DND-41 (cell line): ENCODE measurements at regions not wholly inside any gene's neighbourhood (a gene's known extent, or its start where the extent isn't known, plus 50 kb on each side); places are given as distances from the start of the nearest gene placed in this dataset.
"Not testable (repeated sequence)": the region's sequence is repeated elsewhere in the genome, so short reads cannot be mapped to it uniquely, and the experiment has no call there.

ENCODE experiments used
- ATAC-seq: fragments of 200-7000 bp; cut with Tn5 transposase; 3 replicates; pipeline ENCODE4 v1.9.1; 2021; ENCODE audit warnings: low read depth; ENCODE audit not compliant: insufficient read depth
- DNase-seq: peaks from one replicate; pipeline ENCODE4 v3.0.0-alpha.2; 2020
- H2AFZ ChIP-seq: 2 replicates; pipeline ENCODE4 v1.6.0; 2012; ENCODE audit warnings: low read depth, low read length
- H3K27ac ChIP-seq: 2 replicates; pipeline ENCODE4 v1.5.1; 2012; ENCODE audit warnings: low read length, inconsistent platforms
- H3K27me3 ChIP-seq: fragments of 200-600 bp; sonication (generic); 2 replicates; pipeline ENCODE4 v1.6.0; 2012; ENCODE audit warnings: low read length, mild to moderate bottlenecking, inconsistent platforms; ENCODE audit not compliant: insufficient read depth, poor library complexity
- H3K36me3 ChIP-seq: 2 replicates; pipeline ENCODE4 v1.5.1; 2012; ENCODE audit warnings: low read length, inconsistent platforms; ENCODE audit not compliant: insufficient read depth
- H3K4me1 ChIP-seq: 2 replicates; pipeline ENCODE4 v1.5.1; 2012; ENCODE audit warnings: mild to moderate bottlenecking, low read length; ENCODE audit not compliant: insufficient read depth
- H3K4me2 ChIP-seq: 2 replicates; pipeline ENCODE4 v1.6.0; 2012; ENCODE audit warnings: mild to moderate bottlenecking, moderate library complexity, low read length, inconsistent platforms; ENCODE audit not compliant: insufficient read depth
- H3K4me3 ChIP-seq, 2 experiments: fragments of 200-600 bp in 1 of 2; shearing (Covaris generic) in 1 of 2; 2 replicates each; pipeline ENCODE4 v1.5.1; 2012 to 2016; ENCODE audit warnings: inconsistent platforms in 2 of 2, low read length in 2 of 2, mild to moderate bottlenecking in 2 of 2, low read depth in 1 of 2, moderate library complexity in 1 of 2
- H3K79me2 ChIP-seq: 2 replicates; pipeline ENCODE4 v1.6.0; 2012; ENCODE audit warnings: low read length, inconsistent platforms; ENCODE audit not compliant: insufficient read depth
- H3K9ac ChIP-seq: 2 replicates; pipeline ENCODE4 v1.6.0; 2012; ENCODE audit warnings: low read depth, mild to moderate bottlenecking, inconsistent platforms, low read length, moderate library complexity
- H3K9me3 ChIP-seq: 2 replicates; pipeline ENCODE4 v1.5.1; 2012; ENCODE audit warnings: low read length, moderate library complexity, mild to moderate bottlenecking, inconsistent platforms; ENCODE audit not compliant: insufficient read depth, severe bottlenecking
- H4K20me1 ChIP-seq: 2 replicates; pipeline ENCODE4 v1.6.0; 2012; ENCODE audit warnings: low read length; ENCODE audit not compliant: insufficient read depth
- CTCF ChIP-seq: IDR thresholded peaks from 2 replicates; pipeline ENCODE4 v1.5.1; 2012; ENCODE audit warnings: borderline replicate concordance, low read length, moderate library complexity, mild to moderate bottlenecking; ENCODE audit not compliant: poor library complexity, severe bottlenecking; ENCODE audit errors: extremely low read depth
- EZH2 ChIP-seq: IDR thresholded peaks from 3 replicates; pipeline ENCODE4 v1.6.1; 2012; ENCODE audit warnings: borderline replicate concordance, low read depth, mild to moderate bottlenecking, moderate library complexity, low read length, inconsistent platforms; ENCODE audit not compliant: severe bottlenecking

GRCh38 chr3:13747627-13748026 lies 132.2 kb downstream of the WNT7A start:
- H2AFZ ChIP-seq = no peak overlapping the region
- no peak for TF ChIP-seq CTCF
- no peak overlapping the region for H3K4me2 ChIP-seq
- no peaks in the 10 kb centered on the region for H3K36me3 ChIP-seq
- no peak overlapping the region for H3K9ac ChIP-seq
- H3K4me1 ChIP-seq = no peaks in the 10 kb centered on the region
- no peaks in the 10 kb centered on the region for H3K27me3 ChIP-seq
- no peak for ATAC-seq
- H3K4me3 ChIP-seq = no peak overlapping the region
- H3K27ac ChIP-seq = no peak overlapping the region
- DNase-seq = no peak
- no peaks in the 10 kb centered on the region for H3K79me2 ChIP-seq
- no peaks in the 10 kb centered on the region for H3K9me3 ChIP-seq
- H4K20me1 ChIP-seq = no peaks in the 10 kb centered on the region

- no peaks in the 10 kb centered on the region for H3K9me3 ChIP-seq
- DNase-seq = no peak
- TF ChIP-seq CTCF (no peak), EZH2 (no peak)
- no peaks in the 10 kb centered on the region for H3K4me1 ChIP-seq
- H3K4me2 ChIP-seq = no peak overlapping the region
- H4K20me1 ChIP-seq = no peaks in the 10 kb centered on the region
- no peaks in the 10 kb centered on the region for H3K79me2 ChIP-seq
- no peak overlapping the region for H3K27ac ChIP-seq
- H3K36me3 ChIP-seq = no peaks in the 10 kb centered on the region
- no peak overlapping the region for H3K4me3 ChIP-seq
- no peak for ATAC-seq
- no peaks in the 10 kb centered on the region for H3K27me3 ChIP-seq
- H2AFZ ChIP-seq = no peak overlapping the region
- H3K9ac ChIP-seq = no peak overlapping the region
Observed at GRCh38 chr3:13746385-13746784, 133.5 kb downstream of the WNT7A start.

DNA sequence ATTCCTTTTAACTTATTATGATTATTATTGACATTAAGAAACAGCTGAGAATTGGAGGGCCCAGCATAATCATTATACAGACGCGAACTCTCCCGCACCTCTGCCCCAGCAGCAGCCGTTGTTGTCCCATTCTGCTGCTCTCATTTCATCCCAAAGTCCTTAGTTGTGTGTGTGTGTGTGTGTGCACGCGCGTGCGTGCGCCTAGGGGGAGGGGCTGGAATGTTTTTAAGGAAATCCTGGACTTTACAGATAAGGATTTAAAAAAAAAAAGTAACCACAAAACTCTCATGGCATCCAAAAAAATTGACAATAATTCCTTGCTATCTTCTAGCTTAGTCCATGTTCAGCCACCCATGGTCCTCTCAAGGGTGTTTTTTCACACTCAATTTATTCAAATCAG lies 134.2 kb downstream of the WNT7A start:
- Histone ChIP-seq H3K79me2 (no peaks in the 10 kb centered on the region), H3K4me3 (no peak overlapping the region), H3K9ac (no peak overlapping the region), H3K36me3 (no peaks in the 10 kb centered on the region), H2AFZ (no peak overlapping the region), H3K9me3 (no peaks in the 10 kb centered on the region), H3K4me1 (no peaks in the 10 kb centered on the region), H3K4me2 (no peak overlapping the region), H3K27ac (no peak overlapping the region), H4K20me1 (no peaks in the 10 kb centered on the region), H3K27me3 (no peaks in the 10 kb centered on the region)
- no peak for TF ChIP-seq CTCF
- no peak for TF ChIP-seq EZH2
- ATAC-seq (no peak), DNase-seq (no peak)

DNA sequence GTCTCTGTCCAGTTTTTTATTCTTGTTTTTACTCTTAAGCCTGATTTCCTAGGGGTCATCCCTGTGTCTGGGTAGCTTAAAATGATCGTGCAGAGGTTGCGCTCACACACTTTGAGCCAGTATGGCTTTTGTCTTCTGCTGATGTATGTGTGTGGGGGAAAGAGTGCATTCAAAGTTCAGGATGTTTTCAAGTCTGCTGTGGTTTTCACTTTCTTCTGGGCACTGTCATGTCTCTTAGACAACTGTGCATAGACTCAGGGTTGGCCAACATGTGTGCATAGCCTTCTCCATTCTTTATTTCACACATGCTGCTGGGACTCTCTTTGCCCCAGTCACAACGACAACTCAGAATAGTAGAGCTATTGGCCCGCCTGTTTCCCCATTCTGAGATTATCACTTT lies 139.1 kb downstream of the WNT7A start:
- H3K27me3 ChIP-seq = no peaks in the 10 kb centered on the region
- no peaks in the 10 kb centered on the region for H3K4me1 ChIP-seq
- TF ChIP-seq EZH2 = no peak
- TF ChIP-seq CTCF = no peak
- peaks cover 4% of the 10 kb centered on the region for H3K9me3 ChIP-seq
- no peaks in the 10 kb centered on the region for H4K20me1 ChIP-seq
- no peak overlapping the region for H3K4me2 ChIP-seq
- no peaks in the 10 kb centered on the region for H3K36me3 ChIP-seq
- H3K79me2 ChIP-seq = no peaks in the 10 kb centered on the region
- ATAC-seq (no peak), DNase-seq (no peak)
- no peak overlapping the region for H3K27ac ChIP-seq
- no peak overlapping the region for H3K4me3 ChIP-seq
- H3K9ac ChIP-seq = no peak overlapping the region
- no peak overlapping the region for H2AFZ ChIP-seq

DNA sequence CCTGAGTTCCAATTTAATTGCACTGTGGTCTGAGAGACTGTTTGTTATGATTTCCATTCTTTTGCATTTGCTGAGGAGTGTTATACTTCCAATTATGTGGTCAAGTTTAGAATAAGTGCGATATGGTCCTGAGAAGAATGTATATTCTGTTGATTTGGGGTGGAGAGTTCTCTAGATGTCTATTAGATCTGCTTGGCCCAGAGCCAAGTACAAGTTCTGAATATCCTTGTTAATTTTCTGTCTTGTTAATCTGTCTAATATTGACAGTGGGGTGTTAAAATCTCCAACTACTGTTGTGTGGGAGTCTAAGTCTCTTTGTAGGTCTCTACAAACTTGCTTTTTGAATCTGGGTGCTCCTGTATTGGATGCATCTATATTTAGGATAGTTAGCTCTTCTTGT lies 146.1 kb downstream of the WNT7A start:
- ATAC-seq = not testable (repeated sequence)

More for the DNA sequence above, 146.1 kb downstream of the WNT7A start:
- H3K9ac ChIP-seq, H3K4me3 ChIP-seq, H3K27me3 ChIP-seq, H3K4me1 ChIP-seq, H2AFZ ChIP-seq, H3K36me3 ChIP-seq, H3K79me2 ChIP-seq, H3K4me2 ChIP-seq, DNase-seq, H4K20me1 ChIP-seq, H3K9me3 ChIP-seq, H3K27ac ChIP-seq: not testable (repeated sequence)
